SK-N-MC (cell line): ENCODE measurements at regions not wholly inside any gene's neighbourhood (a gene's known extent, or its start where the extent isn't known, plus 50 kb on each side); places are given as distances from the start of the nearest gene placed in this dataset.

Experiments
- DNase-seq: peaks from one replicate; pipeline ENCODE4 v3.0.0-alpha.2; 2011; ENCODE audit warnings: low read depth, low spot score
- H3K27ac ChIP-seq: fragments of 200-600 bp; sonication (generic); 2 replicates; pipeline ENCODE4 v1.5.1; 2016; ENCODE audit warnings: mixed run types
- H3K36me3 ChIP-seq: fragments of 200-600 bp; sonication (generic); 2 replicates; pipeline ENCODE4 v1.6.1; 2017; ENCODE audit warnings: antibody characterized with exemption, low read length, mixed read lengths; ENCODE audit not compliant: insufficient read depth
- H3K4me3 ChIP-seq: fragments of 200-600 bp; sonication (generic); 2 replicates; pipeline ENCODE4 v1.5.1; 2016
- H3K9ac ChIP-seq: fragments of 200-600 bp; sonication (generic); 2 replicates; pipeline ENCODE4 v1.8.0; 2017; ENCODE audit warnings: mixed run types, mixed read lengths; ENCODE audit not compliant: insufficient read length
- H3K9me3 ChIP-seq: fragments of 200-600 bp; sonication (generic); 2 replicates; pipeline ENCODE4 v1.6.1; 2017; ENCODE audit warnings: low read depth, mild to moderate bottlenecking, antibody characterized with exemption, low read length, moderate library complexity, mixed read lengths
- EZH2 ChIP-seq: fragments of 200-600 bp; sonication (generic); IDR thresholded peaks from one replicate; pipeline ENCODE4 v1.6.1; 2017; ENCODE audit warnings: antibody characterized with exemption
- FOXP2 ChIP-seq: optimal IDR thresholded peaks from 2 replicates; pipeline ENCODE3; 2011; ENCODE audit warnings: mild to moderate bottlenecking, moderate library complexity; ENCODE audit not compliant: insufficient read depth; ENCODE audit errors: extremely low read length, control extremely low read depth
- POLR2AphosphoS5 ChIP-seq: IDR thresholded peaks from 2 replicates; pipeline ENCODE4 v1.6.1; 2012; ENCODE audit warnings: mild to moderate bottlenecking, low read depth, low read length, borderline replicate concordance

DNA sequence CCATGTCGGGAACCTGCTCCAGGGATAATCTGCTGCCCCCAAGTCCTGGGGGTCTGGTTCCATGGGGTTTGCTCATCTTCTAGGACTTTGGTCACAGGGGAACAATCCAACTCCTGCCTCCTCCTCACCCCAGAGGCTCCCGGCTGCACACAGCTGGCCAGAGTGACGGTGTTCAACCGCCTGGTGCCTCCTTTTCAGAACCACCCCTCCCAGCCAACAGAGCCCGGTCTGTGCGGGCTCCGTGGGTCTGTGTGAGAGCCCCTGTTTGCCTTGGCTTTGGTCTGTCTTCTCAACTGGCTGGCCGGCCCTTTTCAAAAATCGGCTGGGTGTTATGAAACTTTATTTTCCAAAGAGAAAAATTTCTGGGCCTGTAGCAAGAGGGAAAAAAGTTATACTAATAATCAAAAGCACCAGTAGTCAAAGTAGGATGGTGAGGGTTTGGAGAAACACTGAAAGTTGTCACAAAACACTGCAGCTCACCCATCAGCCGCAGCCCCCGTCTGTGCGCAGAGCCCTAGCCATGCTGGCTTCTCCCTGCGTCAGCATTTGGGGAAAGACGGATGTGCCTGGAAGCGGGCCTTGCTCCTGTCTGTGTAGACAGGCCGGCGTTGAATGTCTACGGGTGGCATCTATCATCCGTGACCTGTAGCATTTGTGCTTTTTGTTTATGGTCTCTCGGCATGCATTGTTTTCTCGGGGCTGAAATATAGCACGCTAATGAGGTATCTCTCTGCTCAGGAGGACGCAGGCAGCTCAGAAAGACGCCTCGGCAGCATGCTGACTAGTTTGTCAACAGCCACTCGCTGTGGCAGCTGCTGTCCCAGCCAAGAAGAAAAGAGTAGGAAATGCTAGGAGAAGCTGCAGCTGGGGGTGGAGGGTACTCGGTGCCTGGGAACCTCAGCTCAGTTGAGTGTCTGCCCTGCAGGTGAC is 138.6 kb downstream of the GLI2 start:
- no peaks in the 10 kb centered on the region for H3K9me3 ChIP-seq

DNA sequence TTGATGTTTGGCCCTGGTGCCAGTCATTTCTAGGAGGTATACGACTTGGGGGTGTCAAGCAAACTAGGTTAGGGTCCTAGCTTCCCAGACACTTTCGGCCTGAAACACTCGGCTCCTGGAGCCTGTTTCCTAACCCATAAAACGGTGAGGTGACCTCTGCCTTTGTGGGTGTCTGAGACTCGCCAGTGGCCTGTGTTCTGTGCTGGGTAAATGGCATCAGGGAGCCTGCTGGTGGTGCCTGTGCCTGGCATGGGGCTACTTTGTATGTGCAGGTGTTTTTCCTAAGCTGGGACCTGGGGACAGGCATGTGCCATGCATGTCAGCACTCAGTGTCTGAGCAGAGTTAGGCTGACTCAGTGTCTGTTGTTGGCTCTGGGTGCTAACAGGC is 139.2 kb downstream of the GLI2 start:
- Histone ChIP-seq H3K9ac (no peak overlapping the region), H3K27ac (no peak overlapping the region), H3K9me3 (no peaks in the 10 kb centered on the region), H3K36me3 (no peaks in the 10 kb centered on the region), H3K4me3 (no peak overlapping the region)
- TF ChIP-seq POLR2AphosphoS5 (no peak), EZH2 (no peak), FOXP2 (no peak)
- no peak for DNase-seq

More for the DNA sequence above, 138.6 kb downstream of the GLI2 start:
- no peak overlapping the region for H3K9ac ChIP-seq
- H3K27ac ChIP-seq: no peak overlapping the region
- no peak for DNase-seq
- H3K4me3 ChIP-seq: no peak overlapping the region
- TF ChIP-seq EZH2 (no peak), FOXP2 (no peak), POLR2AphosphoS5 (no peak)
- no peaks in the 10 kb centered on the region for H3K36me3 ChIP-seq

DNA sequence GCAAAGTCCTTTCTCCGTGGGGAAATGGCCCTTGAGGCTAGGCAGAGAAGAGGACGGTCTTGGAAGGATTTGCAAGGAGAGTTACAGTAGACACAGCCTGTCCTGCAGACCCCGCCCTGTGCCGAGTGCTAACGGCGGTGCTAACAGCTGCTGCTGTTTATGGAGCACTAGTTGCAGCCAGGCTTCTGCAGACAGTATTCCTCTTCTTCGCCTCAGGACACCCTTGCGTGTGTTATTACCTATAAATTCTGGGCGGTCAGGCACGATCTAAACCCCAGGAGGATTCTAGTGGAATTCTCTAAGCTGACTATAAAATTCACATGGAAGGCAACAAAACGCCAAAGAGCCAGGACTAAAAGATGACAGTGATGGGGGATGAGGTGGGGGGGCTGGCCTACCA is 139.8 kb downstream of the GLI2 start:
- Histone ChIP-seq H3K27ac (no peak overlapping the region), H3K4me3 (no peak overlapping the region), H3K9me3 (no peaks in the 10 kb centered on the region), H3K36me3 (no peaks in the 10 kb centered on the region), H3K9ac (no peak overlapping the region)
- TF ChIP-seq EZH2 (no peak), POLR2AphosphoS5 (no peak), FOXP2 (no peak)
- DNase-seq: no peak

DNA sequence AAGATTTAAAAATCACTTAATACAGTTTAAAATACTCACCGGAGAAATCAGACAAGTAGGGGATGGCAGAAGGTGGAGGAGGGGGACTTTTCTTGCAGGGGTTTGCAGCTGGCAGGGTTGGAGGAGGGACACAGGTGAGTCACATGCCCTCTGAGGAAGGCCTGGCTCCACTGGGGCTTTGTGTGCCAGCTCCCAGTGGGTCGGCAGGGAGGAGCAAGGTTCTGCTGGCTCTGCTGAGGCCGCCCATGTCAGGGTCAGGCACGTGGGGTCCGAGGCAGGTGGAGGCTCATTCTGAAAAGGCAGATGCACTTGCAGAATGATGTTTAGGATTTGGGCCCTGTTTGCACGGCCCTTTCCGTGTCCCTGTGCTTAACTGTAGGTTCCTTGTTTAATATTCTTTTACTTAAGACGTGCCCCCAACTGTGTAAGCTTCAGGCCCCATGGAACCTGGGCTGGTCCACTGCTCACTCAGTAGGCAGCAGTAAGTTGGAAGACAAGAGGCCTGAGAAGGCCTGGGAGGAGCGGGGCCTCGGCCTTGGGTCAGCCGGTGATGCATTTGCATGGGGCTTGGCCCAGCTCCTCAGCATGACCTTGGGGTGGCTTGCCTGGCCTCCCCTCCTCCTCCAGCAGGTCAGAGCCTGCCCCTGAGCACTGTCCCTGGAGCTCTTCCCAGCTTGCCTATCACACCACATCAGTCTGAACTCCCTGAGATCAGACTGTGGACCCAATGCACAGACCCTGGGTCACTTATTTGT is 141.0 kb downstream of the GLI2 start:
- no peaks in the 10 kb centered on the region for H3K9me3 ChIP-seq
- DNase-seq: no peak
- no peaks in the 10 kb centered on the region for H3K36me3 ChIP-seq
- H3K9ac ChIP-seq: no peak overlapping the region
- TF ChIP-seq POLR2AphosphoS5 (no peak), FOXP2 (no peak), EZH2 (no peak)
- H3K4me3 ChIP-seq: no peak overlapping the region
- H3K27ac ChIP-seq: no peak overlapping the region

DNA sequence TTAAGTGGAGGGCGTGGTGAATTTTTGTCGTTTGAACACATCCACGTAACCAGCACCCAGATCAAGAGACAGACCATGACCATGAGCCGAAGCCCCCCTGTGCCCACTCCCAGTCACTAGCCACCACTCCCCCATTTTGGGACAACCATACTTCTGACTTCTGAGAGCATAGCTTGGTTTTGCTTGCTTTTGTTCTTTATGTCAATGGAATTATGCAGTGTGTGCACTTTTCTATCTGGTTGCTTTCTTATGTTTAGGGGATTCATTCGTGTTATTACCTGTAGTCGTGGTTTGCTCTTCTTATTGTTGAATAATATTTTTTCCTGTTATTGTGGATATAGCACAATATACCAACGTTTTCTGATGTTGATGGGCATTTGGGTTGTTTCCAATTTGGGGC is 141.7 kb downstream of the GLI2 start:
- Histone ChIP-seq H3K36me3 (no peaks in the 10 kb centered on the region), H3K9me3 (no peaks in the 10 kb centered on the region), H3K9ac (no peak overlapping the region), H3K4me3 (no peak overlapping the region), H3K27ac (no peak overlapping the region)
- TF ChIP-seq FOXP2 (no peak), POLR2AphosphoS5 (no peak), EZH2 (no peak)
- DNase-seq: no peak

DNA sequence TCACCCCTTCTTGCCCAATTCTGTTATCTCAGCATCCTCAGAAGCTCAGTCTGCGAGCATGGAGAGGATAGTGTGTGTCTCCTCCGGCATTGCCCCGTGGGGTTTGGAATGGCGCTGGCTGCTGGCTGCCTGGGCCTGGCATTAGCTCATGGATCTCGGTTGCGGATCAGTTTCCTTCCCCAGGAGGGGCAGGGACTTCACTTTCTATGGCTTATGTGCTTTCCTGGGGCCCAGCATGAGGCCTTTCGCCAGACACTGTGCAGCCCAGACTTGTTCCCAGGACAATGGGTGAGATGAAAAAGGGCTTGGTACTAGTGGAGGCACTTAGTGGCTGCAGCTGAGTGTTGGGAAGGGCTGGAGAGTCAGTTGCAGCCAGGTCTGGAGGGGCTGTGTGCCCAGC is 143.3 kb downstream of the GLI2 start:
- TF ChIP-seq EZH2 (no peak), POLR2AphosphoS5 (no peak), FOXP2 (no peak)
- Histone ChIP-seq H3K9ac (no peak overlapping the region), H3K4me3 (no peak overlapping the region), H3K9me3 (no peaks in the 10 kb centered on the region), H3K27ac (no peak overlapping the region), H3K36me3 (no peaks in the 10 kb centered on the region)
- DNase-seq: no peak

DNA sequence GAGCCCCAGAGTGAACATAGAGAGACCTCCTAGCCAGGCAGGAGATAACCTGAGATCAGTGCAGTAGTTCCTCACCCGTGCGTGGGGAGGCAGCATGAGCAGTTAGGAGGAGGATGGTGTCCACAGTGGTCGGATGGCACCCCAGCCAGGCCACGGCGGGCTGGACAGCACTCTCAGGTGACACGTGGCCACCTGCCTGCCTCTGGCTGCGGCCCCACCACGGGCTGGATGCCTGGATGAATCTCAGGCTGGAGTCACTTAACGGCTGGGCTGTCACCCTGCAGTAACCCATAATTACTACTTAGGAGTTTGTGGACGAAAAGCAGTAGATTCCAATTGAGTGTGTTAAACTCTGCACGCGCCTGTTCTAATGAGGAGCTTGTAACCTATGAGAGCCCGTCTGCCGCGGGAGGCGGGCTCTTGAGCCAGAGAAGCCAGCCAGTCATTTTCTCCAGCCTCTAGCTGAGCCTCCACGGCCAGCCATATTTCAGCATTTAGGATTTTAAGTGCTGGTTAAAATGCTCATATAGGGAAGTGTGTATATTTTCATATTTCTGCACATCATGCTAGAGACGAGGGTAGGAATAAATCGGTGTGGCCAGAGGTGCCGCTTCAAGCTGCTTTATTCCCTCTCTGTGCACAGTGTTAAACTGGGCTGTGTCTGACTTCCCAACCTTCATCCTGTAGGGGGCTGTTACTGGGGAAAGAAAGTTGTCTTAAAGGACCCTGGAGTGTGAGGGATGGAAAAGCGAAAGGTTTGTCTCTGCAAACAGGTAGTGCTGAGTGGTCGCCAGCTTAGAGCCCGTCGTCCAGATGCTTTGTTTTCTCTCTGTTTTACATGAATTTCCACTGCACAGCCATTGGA is 144.0 kb downstream of the GLI2 start:
- TF ChIP-seq POLR2AphosphoS5: no peak
- no peak for TF ChIP-seq FOXP2
- no peak for TF ChIP-seq EZH2
- Histone ChIP-seq H3K27ac (no peak overlapping the region), H3K9ac (no peak overlapping the region), H3K4me3 (no peak overlapping the region), H3K9me3 (no peaks in the 10 kb centered on the region), H3K36me3 (no peaks in the 10 kb centered on the region)
- no peak for DNase-seq
